CD4-positive, alpha-beta T cell (primary cell): ENCODE measurements at regions not wholly inside any gene's neighbourhood (a gene's known extent, or its start where the extent isn't known, plus 50 kb on each side); places are given as distances from the start of the nearest gene placed in this dataset.

ENCODE experiments used
- ATAC-seq: fragments of 200-7000 bp; cut with Tn5 transposase; one replicate; pipeline ENCODE4 v1.10.0; 2022; ENCODE audit warnings: mild to moderate bottlenecking; ENCODE audit not compliant: poor library complexity
- CTCF ChIA-PET: fragments of 350-600 bp; sonication (Branson Sonifier 250); formaldehyde crosslinking; loops from one replicate; lab custom pipeline; 2021; ENCODE audit warnings: antibody characterized with exemption, inconsistent platforms; lab: Charles Lee
- POLR2A ChIA-PET: fragments of 350-600 bp; sonication (Branson Sonifier 250); formaldehyde crosslinking; loops from one replicate; lab custom pipeline; 2021; ENCODE audit warnings: antibody characterized with exemption, inconsistent platforms; lab: Charles Lee
- DNase-seq, 14 experiments: peaks; one replicate each; pipeline ENCODE4 v3.0.0-alpha.2; 2013 to 2020; ENCODE audit warnings: mixed read lengths in 2 of 14
- H3K27ac ChIP-seq, 2 donors: one replicate each; pipeline versions ENCODE4 v1.5.1 to v1.7.0; 2013; ENCODE audit warnings: low read length in 2 of 2, low read depth in 1 of 2, mild to moderate bottlenecking in 1 of 2
- H3K27me3 ChIP-seq, 2 experiments: 1 replicate in 1 of 2; 2 replicates in 1 of 2; pipeline versions ENCODE4 v1.6.1 to v1.7.0; 2013; ENCODE audit warnings: low read length in 2 of 2, control low read depth in 1 of 2, mild to moderate bottlenecking in 1 of 2, moderate library complexity in 1 of 2; ENCODE audit not compliant: insufficient read depth in 2 of 2, control insufficient read depth in 1 of 2
- H3K36me3 ChIP-seq: one replicate; pipeline ENCODE4 v1.6.1; 2013; ENCODE audit warnings: low read length, control low read depth; ENCODE audit not compliant: insufficient read depth
- H3K4me1 ChIP-seq: one replicate; pipeline ENCODE4 v1.6.1; 2013; ENCODE audit warnings: low read length, control low read depth; ENCODE audit not compliant: insufficient read depth
- H3K4me3 ChIP-seq: one replicate; pipeline ENCODE4 v1.5.1; 2013; ENCODE audit warnings: mild to moderate bottlenecking, low read length, moderate library complexity
- H3K9me3 ChIP-seq, 2 experiments: 1 replicate in 1 of 2; 2 replicates in 1 of 2; pipeline versions ENCODE4 v1.6.1 to v1.7.0; 2013; ENCODE audit warnings: low read length in 2 of 2, mild to moderate bottlenecking in 2 of 2, control low read depth in 1 of 2, moderate library complexity in 1 of 2; ENCODE audit not compliant: control insufficient read depth in 1 of 2, insufficient read depth in 1 of 2
- H3K27ac Mint-ChIP-seq: one replicate; pipeline ENCODE4 v1.8.0; 2020; ENCODE audit warnings: mixed read lengths
- H3K27me3 Mint-ChIP-seq: one replicate; pipeline ENCODE4 v1.8.0; 2021; ENCODE audit warnings: mixed read lengths
- H3K36me3 Mint-ChIP-seq: one replicate; pipeline ENCODE4 v1.8.0; 2021; ENCODE audit warnings: low read depth, mixed read lengths
- H3K4me1 Mint-ChIP-seq: one replicate; pipeline ENCODE4 v1.8.0; 2021; ENCODE audit warnings: low read depth, mixed read lengths
- H3K4me3 Mint-ChIP-seq: one replicate; pipeline ENCODE4 v1.8.0; 2020; ENCODE audit warnings: mild to moderate bottlenecking, mixed read lengths
- H3K9me3 Mint-ChIP-seq: one replicate; pipeline ENCODE4 v1.8.0; 2020; ENCODE audit warnings: mixed read lengths
- intact Hi-C, 2 experiments: fragments of 100-400 bp; cut with DNase I in 1 of 2; cut with micrococcal nuclease in 1 of 2; formaldehyde crosslinking; loops; one replicate each; pipeline versions ENCODE4 v1.15.1 to v1.9.0; 2023 to 2025; cut with DNase I, micrococcal nuclease
- TF ChIP-seq, protein P1 (sequence below): fragments of 200-600 bp; IDR thresholded peaks from one replicate; pipeline ENCODE4 v1.8.0; 2022; ENCODE audit warnings: antibody characterized with exemption, mild to moderate bottlenecking

- Histone ChIP-seq H3K27me3 (peaks cover 0 to 7% of the 10 kb centered on the region in 2 experiments), H3K4me1 (no peaks in the 10 kb centered on the region), H3K9me3 (peaks cover 0 to 19% of the 10 kb centered on the region in 2 experiments), H3K36me3 (no peaks in the 10 kb centered on the region), H3K27ac (no peak overlapping the region), H3K4me3 (no peak overlapping the region)
- H3K36me3 Mint-ChIP-seq, result no peaks in the 10 kb centered on the region
- H3K9me3 Mint-ChIP-seq, result no peaks in the 10 kb centered on the region
- no peak overlapping the region for H3K27ac Mint-ChIP-seq
- H3K4me1 Mint-ChIP-seq, result no peaks in the 10 kb centered on the region
- no peak for ATAC-seq
- no peak for DNase-seq
- no peak overlapping the region for H3K4me3 Mint-ChIP-seq
- TF ChIP-seq, protein P1, sequence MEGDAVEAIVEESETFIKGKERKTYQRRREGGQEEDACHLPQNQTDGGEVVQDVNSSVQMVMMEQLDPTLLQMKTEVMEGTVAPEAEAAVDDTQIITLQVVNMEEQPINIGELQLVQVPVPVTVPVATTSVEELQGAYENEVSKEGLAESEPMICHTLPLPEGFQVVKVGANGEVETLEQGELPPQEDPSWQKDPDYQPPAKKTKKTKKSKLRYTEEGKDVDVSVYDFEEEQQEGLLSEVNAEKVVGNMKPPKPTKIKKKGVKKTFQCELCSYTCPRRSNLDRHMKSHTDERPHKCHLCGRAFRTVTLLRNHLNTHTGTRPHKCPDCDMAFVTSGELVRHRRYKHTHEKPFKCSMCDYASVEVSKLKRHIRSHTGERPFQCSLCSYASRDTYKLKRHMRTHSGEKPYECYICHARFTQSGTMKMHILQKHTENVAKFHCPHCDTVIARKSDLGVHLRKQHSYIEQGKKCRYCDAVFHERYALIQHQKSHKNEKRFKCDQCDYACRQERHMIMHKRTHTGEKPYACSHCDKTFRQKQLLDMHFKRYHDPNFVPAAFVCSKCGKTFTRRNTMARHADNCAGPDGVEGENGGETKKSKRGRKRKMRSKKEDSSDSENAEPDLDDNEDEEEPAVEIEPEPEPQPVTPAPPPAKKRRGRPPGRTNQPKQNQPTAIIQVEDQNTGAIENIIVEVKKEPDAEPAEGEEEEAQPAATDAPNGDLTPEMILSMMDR, result no peak
- ChIA-PET POLR2A (no interaction called here), CTCF (no interaction called here)
- H3K27me3 Mint-ChIP-seq, result peaks cover 12% of the 10 kb centered on the region
- intact Hi-C loops, result no loop called here
Observed at GRCh38 chr11:116234989-116235568, 537.7 kb downstream of the BUD13 start.

GRCh38 chr11:116233561-116233960 lies 539.2 kb downstream of the BUD13 start:
- Histone ChIP-seq H3K4me3 (no peak overlapping the region), H3K4me1 (no peaks in the 10 kb centered on the region), H3K9me3 (peaks cover 0 to 15% of the 10 kb centered on the region in 2 experiments), H3K36me3 (no peaks in the 10 kb centered on the region), H3K27ac (no peak overlapping the region), H3K27me3 (peaks cover 0 to 7% of the 10 kb centered on the region in 2 experiments)
- ATAC-seq, result no peak
- no peak overlapping the region for H3K27ac Mint-ChIP-seq
- DNase-seq, result no peak
- H3K4me3 Mint-ChIP-seq, result no peak overlapping the region
- TF ChIP-seq, protein P1, result no peak
- H3K27me3 Mint-ChIP-seq, result peaks cover 20% of the 10 kb centered on the region
- intact Hi-C loops, result no loop called here
- H3K9me3 Mint-ChIP-seq, result no peaks in the 10 kb centered on the region
- CTCF ChIA-PET, result no interaction called here
- no peaks in the 10 kb centered on the region for H3K4me1 Mint-ChIP-seq
- H3K36me3 Mint-ChIP-seq, result no peaks in the 10 kb centered on the region
- POLR2A ChIA-PET, result no interaction called here

- no peak for DNase-seq
- no peaks in the 10 kb centered on the region for H3K4me1 ChIP-seq
- Mint-ChIP-seq H3K27ac (no peak overlapping the region), H3K4me3 (no peak overlapping the region), H3K27me3 (peaks cover 29% of the 10 kb centered on the region), H3K4me1 (no peaks in the 10 kb centered on the region), H3K36me3 (no peaks in the 10 kb centered on the region), H3K9me3 (no peaks in the 10 kb centered on the region)
- intact Hi-C loops, result no loop called here
- H3K4me3 ChIP-seq, result no peak overlapping the region
- peaks cover 0 to 7% of the 10 kb centered on the region in 2 experiments for H3K27me3 ChIP-seq
- H3K9me3 ChIP-seq, result peaks cover 0 to 9% of the 10 kb centered on the region in 2 experiments
- TF ChIP-seq, protein P1, result no peak
- no peaks in the 10 kb centered on the region for H3K36me3 ChIP-seq
- ATAC-seq, result no peak
- POLR2A ChIA-PET, result no interaction called here
- H3K27ac ChIP-seq, result no peak overlapping the region
- CTCF ChIA-PET, result no interaction called here
Observed at GRCh38 chr11:116232364-116232828, 540.4 kb downstream of the BUD13 start.
